Panc1 (cell line): ENCODE measurements at regions not wholly inside any gene's neighbourhood (a gene's known extent, or its start where the extent isn't known, plus 50 kb on each side); places are given as distances from the start of the nearest gene placed in this dataset.

Experiments used
- ATAC-seq: fragments of 200-7000 bp; cut with Tn5 transposase; 2 replicates; pipeline ENCODE4 v1.9.1; 2020; ENCODE audit warnings: mild to moderate bottlenecking, moderate library complexity
- BruUV-seq: library from RNA; stranded (reverse); fragments of 400-500 nt; replicated peaks from 2 replicates; lab custom pipeline; 2021; lab: Mats Ljungman, UMichigan
- CTCF ChIA-PET: fragments of 300-600 bp; sonication (Branson Sonifier 250); formaldehyde crosslinking; loops from one replicate; lab custom pipeline; 2022; ENCODE audit warnings: antibody characterized with exemption; lab: Charles Lee
- POLR2A ChIA-PET: fragments of 300-600 bp; sonication (Branson Sonifier 250); formaldehyde crosslinking; loops from one replicate; lab custom pipeline; 2022; ENCODE audit warnings: antibody characterized with exemption; lab: Charles Lee
- DNase-seq: peaks from one replicate; pipeline ENCODE4 v3.0.0-alpha.2; 2010; ENCODE audit warnings: low read depth, low spot score
- H3K27ac ChIP-seq: 2 replicates; pipeline ENCODE4 v1.5.1; 2011; ENCODE audit warnings: mild to moderate bottlenecking, low read length, inconsistent platforms
- H3K27me3 ChIP-seq: fragments of 200-500 bp; sonication (Bioruptor generic); 2 replicates; pipeline ENCODE4 v1.6.0; 2014; ENCODE audit warnings: low read length, inconsistent platforms; ENCODE audit not compliant: control insufficient read depth, insufficient read depth
- H3K36me3 ChIP-seq: fragments of 200-500 bp; sonication (Bioruptor generic); 2 replicates; pipeline ENCODE4 v1.5.1; 2014; ENCODE audit warnings: inconsistent platforms, mild to moderate bottlenecking, low read length, moderate library complexity; ENCODE audit not compliant: control insufficient read depth, insufficient read depth
- H3K4me1 ChIP-seq: 2 replicates; pipeline ENCODE4 v1.5.1; 2011; ENCODE audit warnings: inconsistent platforms, mild to moderate bottlenecking, low read length, moderate library complexity; ENCODE audit not compliant: control insufficient read depth, insufficient read depth
- H3K4me3 ChIP-seq, 2 experiments: 2 replicates each; pipeline ENCODE4 v1.5.1; 2011 to 2012; ENCODE audit warnings: low read depth in 2 of 2, low read length in 2 of 2, mild to moderate bottlenecking in 2 of 2, inconsistent platforms in 1 of 2, moderate library complexity in 1 of 2
- H3K9me3 ChIP-seq: fragments of 200-500 bp; sonication (Bioruptor generic); 2 replicates; pipeline ENCODE4 v1.5.1; 2014; ENCODE audit warnings: low read depth, mild to moderate bottlenecking, inconsistent platforms, low read length, moderate library complexity; ENCODE audit not compliant: control insufficient read depth, insufficient read depth
- CTCF ChIP-seq: fragments of 450-650 bp; IDR thresholded peaks from 2 replicates; pipeline ENCODE4 v1.5.1; 2017; ENCODE audit warnings: mild to moderate bottlenecking
- POLR2AphosphoS5 ChIP-seq: IDR thresholded peaks from 2 replicates; pipeline ENCODE4 v1.6.1; 2012; ENCODE audit warnings: mild to moderate bottlenecking, low read depth, low read length, moderate library complexity
- REST ChIP-seq, 2 experiments: IDR thresholded peaks; 2 replicates each; pipeline ENCODE4 v1.6.1; 2011 to 2012; ENCODE audit warnings: low read depth in 2 of 2, control low read depth in 1 of 2, low read length in 1 of 2, mild to moderate bottlenecking in 1 of 2, moderate library complexity in 1 of 2; ENCODE audit not compliant: insufficient read depth in 1 of 2
- SIN3A ChIP-seq: IDR thresholded peaks from 2 replicates; pipeline ENCODE4 v1.6.1; 2012; ENCODE audit warnings: low read depth, mild to moderate bottlenecking, low read length, moderate library complexity, borderline replicate concordance; ENCODE audit not compliant: insufficient read depth
- TCF7L2 ChIP-seq: IDR thresholded peaks from 2 replicates; pipeline ENCODE4 v1.6.1; 2011; ENCODE audit warnings: mild to moderate bottlenecking, low read depth, low read length, inconsistent platforms
- in situ Hi-C: cut with HindIII; loops from 2 replicates; pipeline ENCODE4 v1.10.0; 2016; ENCODE audit warnings: low sequenced_read_pairs, low pct_unique_long_range_greater_than_20kb
- intact Hi-C: fragments of 100-400 bp; cut with micrococcal nuclease; formaldehyde crosslinking; loops from one replicate; pipeline ENCODE4 v1.10.0; 2022; ENCODE audit not compliant: unreplicated experiment

- H3K36me3 ChIP-seq, result no peaks in the 10 kb centered on the region
- H3K27ac ChIP-seq, result no peak overlapping the region
- POLR2A ChIA-PET, result no interaction called here
- DNase-seq (no peak), ATAC-seq (no peak)
- no peaks in the 10 kb centered on the region for H3K27me3 ChIP-seq
- BruUV-seq, result no TSS peak
- TF ChIP-seq POLR2AphosphoS5, result no peak
- TF ChIP-seq REST (IDR thresholded peaks at IDR 0.05; ENCODE audit: insufficient read depth in 1 of 2, low read depth in 2 of 2, low read length in 1 of 2), result no peak
- no peak for TF ChIP-seq CTCF
- no peak for TF ChIP-seq SIN3A
- TF ChIP-seq TCF7L2, result no peak
- H3K4me1 ChIP-seq, result no peaks in the 10 kb centered on the region
- CTCF ChIA-PET, result no interaction called here
- H3K9me3 ChIP-seq, result no peaks in the 10 kb centered on the region
- intact Hi-C loops (no loop called here), in situ Hi-C loops (no loop called here)
- no peak overlapping the region for H3K4me3 ChIP-seq
These were observed 147.8 kb upstream of the PLEKHA5 start for GRCh38 chr12:18981732-18982131.

- Histone ChIP-seq H3K4me1 (no peaks in the 10 kb centered on the region), H3K27me3 (no peaks in the 10 kb centered on the region), H3K36me3 (no peaks in the 10 kb centered on the region), H3K4me3 (no peak overlapping the region), H3K27ac (no peak overlapping the region), H3K9me3 (no peaks in the 10 kb centered on the region)
- CTCF ChIA-PET, result no interaction called here
- POLR2A ChIA-PET, result no interaction called here
- no peak for ATAC-seq
- no peak for TF ChIP-seq SIN3A
- no TSS peak for BruUV-seq
- in situ Hi-C loops (no loop called here), intact Hi-C loops (no loop called here)
- DNase-seq, result no peak
These were observed 147.1 kb upstream of the PLEKHA5 start for GRCh38 chr12:18982226-18982949.

GRCh38 chr12:18983854-18984253 is 145.7 kb upstream of the PLEKHA5 start:
- no peaks in the 10 kb centered on the region for H3K4me1 ChIP-seq
- BruUV-seq, result no TSS peak
- intact Hi-C loops, result no loop called here
- H3K9me3 ChIP-seq, result no peaks in the 10 kb centered on the region
- CTCF ChIA-PET, result no interaction called here
- ATAC-seq (no peak), DNase-seq (no peak)
- no peak overlapping the region for H3K4me3 ChIP-seq
- POLR2A ChIA-PET, result no interaction called here
- TF ChIP-seq CTCF (no peak), REST (IDR thresholded peaks at IDR 0.05; ENCODE audit: insufficient read depth in 1 of 2, low read depth in 2 of 2, low read length in 1 of 2) (no peak), TCF7L2 (no peak), POLR2AphosphoS5 (no peak), SIN3A (no peak)
- no peaks in the 10 kb centered on the region for H3K27me3 ChIP-seq
- H3K36me3 ChIP-seq, result no peaks in the 10 kb centered on the region
- in situ Hi-C loops, result no loop called here
- H3K27ac ChIP-seq, result no peak overlapping the region
